ENCODE measurements at regions not wholly inside any gene's neighbourhood (a gene's known extent, or its start where the extent isn't known, plus 50 kb on each side); places are given as distances from the start of the nearest gene placed in this dataset.

- ChIA-PET CTCF (no interaction called here), SMC1A (ENCODE audit: uncharacterized antibody, unreplicated experiment) (no interaction called here), POLR2A (no interaction called here), RAD21 (ENCODE audit: unreplicated experiment) (no interaction called here)
- Histone ChIP-seq H3K9ac (ENCODE audit: control insufficient read depth, insufficient read depth, low read length) (no peak overlapping the region), H3K4me1 (ENCODE audit: control insufficient read depth, insufficient read depth, low read length) (no peaks in the 10 kb centered on the region), H3K4me3 (no peak overlapping the region), H2AFZ (ENCODE audit: control insufficient read depth, low read depth, low read length) (no peak overlapping the region), H3K27ac (ENCODE audit: control insufficient read depth, insufficient read depth) (no peak overlapping the region), H3K27me3 (replicated peaks in 1 of 2; ENCODE audit: control insufficient read depth in 2 of 2, insufficient read depth in 2 of 2, low read length in 1 of 2) (peaks cover 0 to 4% of the 10 kb centered on the region in 2 experiments; a peak in 3 of 4 replicates), H3K36me3 (ENCODE audit: control insufficient read depth in 2 of 2, insufficient read depth in 2 of 2, low read length in 1 of 2) (no peaks in the 10 kb centered on the region), H4K20me1 (ENCODE audit: control insufficient read depth, insufficient read depth) (no peaks in the 10 kb centered on the region), H3K79me2 (ENCODE audit: control insufficient read depth, insufficient read depth, low read length) (no peaks in the 10 kb centered on the region), H3K9me3 (replicated peaks; ENCODE audit: control insufficient read depth, insufficient read depth, low read length) (no peaks in the 10 kb centered on the region), H3K4me2 (ENCODE audit: control insufficient read depth, insufficient read depth) (no peak overlapping the region)
- ATAC-seq (no peak), FAIRE-seq (no peak), DNase-seq (ENCODE audit: low read depth, low spot score) (no peak)
- WGBS (ENCODE audit: insufficient coverage, insufficient replicate concordance, low lambda C conversion rate, missing lambda C conversion rate), result 41% methylated on average over 24 of the region's 24 CpGs
- TF ChIP-seq SREBF1 (IDR thresholded peaks at IDR 0.05; ENCODE audit: low read length) (no peak), ZZZ3 (IDR thresholded peaks at IDR 0.05; ENCODE audit: control insufficient read depth, insufficient read length, low read depth) (no peak), SMC3 (IDR thresholded peaks at IDR 0.05; ENCODE audit: borderline replicate concordance, low read length) (no peak), POLR2AphosphoS2 (IDR thresholded peaks at IDR 0.05; ENCODE audit: low read depth, low read length) (no peak), CHD4 (IDR thresholded peaks at IDR 0.05) (no peak), IRF4 (IDR thresholded peaks at IDR 0.05; ENCODE audit: low read depth, low read length) (no peak), YY1 (IDR thresholded peaks at IDR 0.05; ENCODE audit: low read depth, low read length) (no peak), PML (IDR thresholded peaks at IDR 0.05; ENCODE audit: low read length) (no peak), CBFB (IDR thresholded peaks at IDR 0.05; ENCODE audit: low read depth) (no peak), ZSCAN29 (IDR thresholded peaks at IDR 0.05) (no peak), TBL1XR1 (IDR thresholded peaks at IDR 0.05; ENCODE audit: low read depth, low read length) (no peak), GABPA (IDR thresholded peaks at IDR 0.05; ENCODE audit: low read depth) (no peak)
- TF ChIP-seq, protein P1, sequence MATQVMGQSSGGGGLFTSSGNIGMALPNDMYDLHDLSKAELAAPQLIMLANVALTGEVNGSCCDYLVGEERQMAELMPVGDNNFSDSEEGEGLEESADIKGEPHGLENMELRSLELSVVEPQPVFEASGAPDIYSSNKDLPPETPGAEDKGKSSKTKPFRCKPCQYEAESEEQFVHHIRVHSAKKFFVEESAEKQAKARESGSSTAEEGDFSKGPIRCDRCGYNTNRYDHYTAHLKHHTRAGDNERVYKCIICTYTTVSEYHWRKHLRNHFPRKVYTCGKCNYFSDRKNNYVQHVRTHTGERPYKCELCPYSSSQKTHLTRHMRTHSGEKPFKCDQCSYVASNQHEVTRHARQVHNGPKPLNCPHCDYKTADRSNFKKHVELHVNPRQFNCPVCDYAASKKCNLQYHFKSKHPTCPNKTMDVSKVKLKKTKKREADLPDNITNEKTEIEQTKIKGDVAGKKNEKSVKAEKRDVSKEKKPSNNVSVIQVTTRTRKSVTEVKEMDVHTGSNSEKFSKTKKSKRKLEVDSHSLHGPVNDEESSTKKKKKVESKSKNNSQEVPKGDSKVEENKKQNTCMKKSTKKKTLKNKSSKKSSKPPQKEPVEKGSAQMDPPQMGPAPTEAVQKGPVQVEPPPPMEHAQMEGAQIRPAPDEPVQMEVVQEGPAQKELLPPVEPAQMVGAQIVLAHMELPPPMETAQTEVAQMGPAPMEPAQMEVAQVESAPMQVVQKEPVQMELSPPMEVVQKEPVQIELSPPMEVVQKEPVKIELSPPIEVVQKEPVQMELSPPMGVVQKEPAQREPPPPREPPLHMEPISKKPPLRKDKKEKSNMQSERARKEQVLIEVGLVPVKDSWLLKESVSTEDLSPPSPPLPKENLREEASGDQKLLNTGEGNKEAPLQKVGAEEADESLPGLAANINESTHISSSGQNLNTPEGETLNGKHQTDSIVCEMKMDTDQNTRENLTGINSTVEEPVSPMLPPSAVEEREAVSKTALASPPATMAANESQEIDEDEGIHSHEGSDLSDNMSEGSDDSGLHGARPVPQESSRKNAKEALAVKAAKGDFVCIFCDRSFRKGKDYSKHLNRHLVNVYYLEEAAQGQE (IDR thresholded peaks at IDR 0.05; ENCODE audit: low read depth, low read length), result no peak
- TF ChIP-seq, protein P2, sequence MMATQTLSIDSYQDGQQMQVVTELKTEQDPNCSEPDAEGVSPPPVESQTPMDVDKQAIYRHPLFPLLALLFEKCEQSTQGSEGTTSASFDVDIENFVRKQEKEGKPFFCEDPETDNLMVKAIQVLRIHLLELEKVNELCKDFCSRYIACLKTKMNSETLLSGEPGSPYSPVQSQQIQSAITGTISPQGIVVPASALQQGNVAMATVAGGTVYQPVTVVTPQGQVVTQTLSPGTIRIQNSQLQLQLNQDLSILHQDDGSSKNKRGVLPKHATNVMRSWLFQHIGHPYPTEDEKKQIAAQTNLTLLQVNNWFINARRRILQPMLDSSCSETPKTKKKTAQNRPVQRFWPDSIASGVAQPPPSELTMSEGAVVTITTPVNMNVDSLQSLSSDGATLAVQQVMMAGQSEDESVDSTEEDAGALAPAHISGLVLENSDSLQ (IDR thresholded peaks at IDR 0.05), result no peak
- in situ Hi-C loops (cut with MboI), result no loop called here
- intact Hi-C loops (cut with micrococcal nuclease; ENCODE audit: unreplicated experiment), result no loop called here
- no TSS peak for BruUV-seq (replicated peaks)
These were observed 131.2 kb downstream of the TMEM18 start for GRCh38 chr2:545711-546650.

Data from GM12878 (cell line).